GM23248 (cell line): ENCODE measurements at regions not wholly inside any gene's neighbourhood (a gene's known extent, or its start where the extent isn't known, plus 50 kb on each side); places are given as distances from the start of the nearest gene placed in this dataset.
A peak's percentile ranks its signal among the peaks of the same experiment; 100 is the strongest.

Source experiments
- DNase-seq: peaks from one replicate; pipeline ENCODE4 v3.0.0-alpha.2; 2015
- H2AFZ ChIP-seq: fragments of 200-600 bp; sonication (generic); 2 replicates; pipeline ENCODE4 v1.6.1; 2016; ENCODE audit warnings: antibody characterized with exemption
- H3F3A ChIP-seq: fragments of 200-600 bp; sonication (generic); 2 replicates; pipeline ENCODE4 v1.6.1; 2016; ENCODE audit warnings: mild to moderate bottlenecking, antibody characterized with exemption, mixed run types; ENCODE audit not compliant: insufficient read depth
- H3K27ac ChIP-seq: fragments of 200-600 bp; sonication (generic); 2 replicates; pipeline ENCODE4 v1.5.1; 2016; ENCODE audit warnings: mild to moderate bottlenecking
- H3K27me3 ChIP-seq: fragments of 200-600 bp; sonication (generic); replicated peaks from 2 replicates; pipeline ENCODE4 v1.6.1; 2016; ENCODE audit warnings: mild to moderate bottlenecking; ENCODE audit not compliant: insufficient read depth
- H3K36me3 ChIP-seq: fragments of 200-600 bp; sonication (generic); 2 replicates; pipeline ENCODE4 v1.6.1; 2016; ENCODE audit warnings: low read depth, mild to moderate bottlenecking
- H3K4me1 ChIP-seq: fragments of 200-600 bp; sonication (generic); 2 replicates; pipeline ENCODE4 v1.6.1; 2016; ENCODE audit warnings: mild to moderate bottlenecking; ENCODE audit not compliant: insufficient read depth
- H3K4me2 ChIP-seq: fragments of 200-600 bp; sonication (generic); one replicate; pipeline ENCODE4 v1.6.1; 2016; ENCODE audit warnings: mild to moderate bottlenecking; ENCODE audit not compliant: unreplicated experiment
- H3K4me3 ChIP-seq: fragments of 200-600 bp; sonication (generic); 2 replicates; pipeline ENCODE4 v1.5.1; 2016; ENCODE audit warnings: mild to moderate bottlenecking
- H3K79me2 ChIP-seq: fragments of 200-600 bp; sonication (generic); 2 replicates; pipeline ENCODE4 v1.6.1; 2016; ENCODE audit warnings: mild to moderate bottlenecking; ENCODE audit not compliant: insufficient read depth
- H3K9ac ChIP-seq: fragments of 200-600 bp; sonication (generic); 2 replicates; pipeline ENCODE4 v1.6.1; 2016; ENCODE audit warnings: mild to moderate bottlenecking
- H3K9me2 ChIP-seq: fragments of 200-600 bp; sonication (generic); 2 replicates; pipeline ENCODE4 v1.6.1; 2016; ENCODE audit warnings: mixed run types, mild to moderate bottlenecking, moderate library complexity; ENCODE audit not compliant: insufficient read depth
- H3K9me3 ChIP-seq: fragments of 200-600 bp; sonication (generic); one replicate; pipeline ENCODE4 v1.6.1; 2017; ENCODE audit warnings: low read depth
- H4K20me1 ChIP-seq: fragments of 200-600 bp; sonication (generic); 2 replicates; pipeline ENCODE4 v1.6.0; 2016; ENCODE audit not compliant: insufficient read depth
- EZH2 ChIP-seq: fragments of 200-600 bp; sonication (generic); IDR thresholded peaks from 2 replicates; pipeline ENCODE4 v1.6.1; 2018; ENCODE audit warnings: antibody characterized with exemption, mild to moderate bottlenecking; ENCODE audit not compliant: insufficient read depth, poor library complexity, severe bottlenecking
- EZH2phosphoT487 ChIP-seq: fragments of 200-600 bp; sonication (generic); IDR thresholded peaks from 2 replicates; pipeline ENCODE4 v1.6.1; 2018; ENCODE audit warnings: antibody characterized with exemption, moderate library complexity, mild to moderate bottlenecking, low read depth; ENCODE audit not compliant: insufficient read depth
- WGBS, 2 experiments: methylation state at CpG; one replicate each; pipeline ENCODE4 v1.1.6; 2015 to 2017; ENCODE audit warnings: low lambda C conversion rate in 2 of 2, low coverage in 1 of 2; ENCODE audit errors: missing lambda C conversion rate in 2 of 2; 5-methylcytosine and 5-hydroxymethylcytosine counted together
- in situ Hi-C: fragments of 300-500 bp; cut with MboI; formaldehyde crosslinking; loops from 2 replicates; pipeline ENCODE4 v1.15.0; 2020

DNA sequence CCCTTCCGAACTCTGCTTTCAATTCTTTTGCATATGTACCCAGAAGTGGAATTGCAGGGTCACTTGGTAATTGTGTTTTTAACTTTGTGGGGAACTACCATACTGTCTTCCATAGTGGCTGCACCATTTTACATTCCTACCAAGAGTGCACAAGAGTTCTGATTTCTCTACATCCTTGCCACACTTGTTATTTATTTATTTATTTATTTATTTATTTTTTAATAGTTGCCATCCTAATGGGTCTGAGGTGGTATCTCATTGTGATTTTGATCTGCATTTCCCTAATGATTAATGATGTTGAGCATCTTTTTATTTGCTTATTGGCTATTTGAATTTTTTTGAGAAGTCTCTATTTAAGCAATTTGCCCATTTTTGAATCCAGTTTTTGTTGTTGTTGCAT, 422.4 kb downstream of the PTPRU start:
- Histone ChIP-seq H3F3A (no peaks in the 10 kb centered on the region), H3K4me3 (no peak overlapping the region), H4K20me1 (no peaks in the 10 kb centered on the region), H3K4me2 (no peak overlapping the region), H3K36me3 (no peaks in the 10 kb centered on the region), H3K9me3 (peaks cover 3% of the 10 kb centered on the region), H3K9me2 (no peaks in the 10 kb centered on the region), H3K4me1 (no peaks in the 10 kb centered on the region), H3K27ac (no peak overlapping the region), H2AFZ (no peak overlapping the region), H3K27me3 (0 out of 2 replicates have a peak, but pooled peaks cover 3% of the 10 kb centered on the region), H3K79me2 (no peaks in the 10 kb centered on the region), H3K9ac (no peak overlapping the region)
- DNase-seq = no peak
- WGBS, 2 experiments = 17 to 52% methylated on average over 1 of the region's 1 CpG
- in situ Hi-C loops = no loop called here
- TF ChIP-seq EZH2phosphoT487 (no peak), EZH2 (no peak)

DNA sequence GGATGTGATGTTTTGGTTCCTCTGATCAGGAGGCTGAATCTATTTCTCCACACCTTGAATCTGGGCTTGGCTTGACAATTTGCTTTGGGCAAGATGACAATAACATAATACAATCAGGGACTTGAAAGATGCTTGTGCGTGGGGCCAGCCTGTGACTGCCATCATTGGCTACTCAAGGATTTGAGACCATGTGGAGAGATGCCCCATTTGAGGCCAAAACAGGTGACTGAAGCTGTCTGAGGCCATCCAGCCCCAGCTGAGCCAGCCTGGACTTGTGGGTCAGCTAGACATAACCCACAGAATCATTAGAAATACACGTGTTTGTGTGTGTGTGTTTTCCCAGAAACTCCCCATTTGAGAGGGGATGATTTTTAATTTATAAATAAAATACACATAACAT, 421.5 kb downstream of the PTPRU start:
- 46 to 52% methylated on average over 2 of the region's 2 CpGs for WGBS, 2 experiments
- Histone ChIP-seq H3K4me2 (no peak overlapping the region), H3F3A (no peaks in the 10 kb centered on the region), H3K4me1 (no peaks in the 10 kb centered on the region), H3K79me2 (no peaks in the 10 kb centered on the region), H3K27ac (no peak overlapping the region), H4K20me1 (no peaks in the 10 kb centered on the region), H2AFZ (no peak overlapping the region), H3K9ac (no peak overlapping the region), H3K36me3 (no peaks in the 10 kb centered on the region), H3K9me2 (no peaks in the 10 kb centered on the region), H3K4me3 (no peak overlapping the region), H3K27me3 (0 out of 2 replicates have a peak, but pooled peaks cover 3% of the 10 kb centered on the region), H3K9me3 (peaks cover 3% of the 10 kb centered on the region)
- in situ Hi-C loops = no loop called here
- DNase-seq = no peak
- TF ChIP-seq EZH2 (no peak), EZH2phosphoT487 (no peak)

DNA sequence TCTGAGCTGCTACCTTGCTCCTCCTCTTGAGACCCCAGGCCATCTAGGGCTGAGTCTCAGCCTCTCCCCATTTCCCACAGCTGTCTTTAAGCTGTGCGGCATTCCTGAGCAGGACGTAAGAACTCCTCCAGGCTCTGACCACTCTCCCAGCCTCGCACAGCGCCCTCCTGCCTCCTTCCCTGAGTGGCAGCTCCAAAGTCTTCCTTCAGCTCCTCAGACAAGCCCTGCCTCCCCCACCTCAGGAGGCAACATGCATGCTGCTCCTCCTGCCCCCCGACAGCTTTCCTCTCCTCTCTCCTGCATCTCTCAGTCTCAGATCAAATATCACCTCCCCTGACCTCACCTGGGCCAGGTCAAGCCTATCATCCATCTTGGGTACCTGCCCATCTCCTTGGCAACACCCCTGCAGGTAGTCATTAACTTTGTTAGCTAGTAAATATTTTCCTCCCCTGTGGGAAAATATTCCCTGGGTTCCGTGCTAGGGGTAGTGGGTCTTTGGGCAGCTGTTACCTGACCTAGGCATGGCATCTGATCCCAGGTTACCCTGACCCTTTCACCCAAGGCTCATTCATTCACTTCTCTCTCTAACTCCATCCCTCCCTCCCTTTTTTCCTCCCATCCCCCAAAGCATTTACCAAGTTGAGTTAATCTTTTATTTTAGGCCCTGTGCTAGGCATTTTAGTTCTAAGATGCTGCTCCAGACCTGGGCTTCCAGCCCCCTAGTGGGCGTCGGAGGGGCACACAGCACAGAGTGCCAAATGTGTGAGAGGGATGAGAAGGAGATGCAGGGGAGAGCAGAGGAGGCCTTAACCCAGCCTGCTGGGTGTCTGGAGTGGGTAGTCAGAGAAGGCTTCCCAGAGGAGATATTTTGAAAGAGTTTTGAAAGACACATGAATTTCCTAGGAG, 419.9 kb downstream of the PTPRU start:
- no peak overlapping the region for H3K4me3 ChIP-seq
- H3K27me3 ChIP-seq = 0 out of 2 replicates have a peak, but pooled peaks cover 3% of the 10 kb centered on the region
- H3K4me2 ChIP-seq = no peak overlapping the region
- peaks cover 6% of the 10 kb centered on the region; the same call in 1 of the 2 replicates for H3K4me1 ChIP-seq
- H3K27ac ChIP-seq = no peak overlapping the region
- no peaks in the 10 kb centered on the region for H3K36me3 ChIP-seq
- TF ChIP-seq EZH2 (no peak), EZH2phosphoT487 (no peak)
- H3K79me2 ChIP-seq = no peaks in the 10 kb centered on the region
- H3K9me2 ChIP-seq = no peaks in the 10 kb centered on the region
- H3K9me3 ChIP-seq = peaks cover 3% of the 10 kb centered on the region
- in situ Hi-C loops = no loop called here
- H2AFZ ChIP-seq = no peak overlapping the region
- no peaks in the 10 kb centered on the region for H3F3A ChIP-seq
- no peaks in the 10 kb centered on the region for H4K20me1 ChIP-seq
- no peak overlapping the region for H3K9ac ChIP-seq
- 31 to 43% methylated on average over 8 of the region's 8 CpGs for WGBS, 2 experiments
- DNase-seq = peak; percentile 25

DNA sequence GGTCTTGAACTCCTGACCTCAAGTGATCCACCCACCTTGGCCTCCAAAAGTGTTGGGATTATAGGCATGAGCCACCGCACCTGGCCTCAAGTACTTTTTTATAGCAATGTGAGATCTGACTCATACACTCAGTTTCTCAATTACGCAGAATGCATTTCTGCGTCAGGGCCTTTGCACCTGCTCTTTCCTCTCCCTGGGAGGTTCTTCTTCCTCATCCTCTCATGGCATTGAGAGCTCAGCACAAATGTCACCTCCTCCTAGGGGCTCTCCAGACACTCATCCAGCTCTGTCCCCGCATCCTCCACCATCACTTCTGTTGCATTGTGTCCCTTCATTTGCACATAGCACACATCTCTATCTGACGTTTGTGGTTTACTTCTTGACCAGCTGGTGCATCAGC, 418.8 kb downstream of the PTPRU start:
- WGBS, 2 experiments = 84 to 87% methylated on average over 5 of the region's 5 CpGs
- in situ Hi-C loops = no loop called here
- H4K20me1 ChIP-seq = no peaks in the 10 kb centered on the region

More for the DNA sequence above, 418.8 kb downstream of the PTPRU start:
- no peak overlapping the region for H2AFZ ChIP-seq
- H3K9me3 ChIP-seq = no peaks in the 10 kb centered on the region
- H3K79me2 ChIP-seq = no peaks in the 10 kb centered on the region
- peaks cover 6% of the 10 kb centered on the region; the same call in 1 of the 2 replicates for H3K4me1 ChIP-seq
- no peak for DNase-seq
- no peaks in the 10 kb centered on the region for H3K9me2 ChIP-seq
- TF ChIP-seq EZH2phosphoT487 (no peak), EZH2 (no peak)
- H3K4me2 ChIP-seq = no peak overlapping the region
- H3K9ac ChIP-seq = no peak overlapping the region
- no peak overlapping the region for H3K27ac ChIP-seq
- H3K27me3 ChIP-seq = 0 out of 2 replicates have a peak, but pooled peaks cover 3% of the 10 kb centered on the region
- H3K36me3 ChIP-seq = no peaks in the 10 kb centered on the region
- H3K4me3 ChIP-seq = no peak overlapping the region
- no peaks in the 10 kb centered on the region for H3F3A ChIP-seq
